K562 (cell line): ENCODE measurements at regions not wholly inside any gene's neighbourhood (a gene's known extent, or its start where the extent isn't known, plus 50 kb on each side); places are given as distances from the start of the nearest gene placed in this dataset.

ENCODE experiments used
- ATAC-seq: fragments of 200-7000 bp; cut with Tn5 transposase; 3 replicates; pipeline ENCODE4 v1.9.1; 2020; ENCODE audit warnings: moderate library complexity
- BruUV-seq: library from RNA; stranded (reverse); fragments of 400-500 nt; replicated peaks from 2 replicates; lab custom pipeline; 2021; lab: Mats Ljungman, UMichigan
- CTCF ChIA-PET: fragments of 300-600 bp; formaldehyde crosslinking; extraction: SDS; loops from one replicate; lab custom pipeline; 2021; ENCODE audit warnings: low intra/inter-chr PET ratio; lab: Yijun Ruan, JAX
- POLR2A ChIA-PET: fragments of 300-600, 350-650 bp; sonication (Branson Sonifier 250); formaldehyde crosslinking; extraction: SDS; loops from one replicate; lab custom pipeline; 2021; ENCODE audit warnings: antibody characterized with exemption, inconsistent platforms; lab: Yijun Ruan, JAX
- DNase-seq, 4 experiments: peaks; one replicate each; pipeline versions ENCODE4 v3.0.0 to v3.0.0-alpha.2; 2011 to 2018; ENCODE audit warnings: low spot score in 3 of 4, mixed read lengths in 3 of 4; ENCODE audit errors: extremely low read depth in 1 of 4
- FAIRE-seq: peaks from 2 replicates; lab custom pipeline; 2011; peaks lifted over from hg19 to GRCh38; lab: Jason Lieb, UNC
- H2AFZ ChIP-seq: 2 replicates; pipeline ENCODE4 v1.6.0; 2011; ENCODE audit warnings: low read depth, low read length, control low read depth, inconsistent platforms
- H3K27ac ChIP-seq: fragments of 200-600 bp; 3 replicates; pipeline ENCODE4 v1.8.0; 2011; ENCODE audit warnings: low read depth, mild to moderate bottlenecking, control low read depth, inconsistent platforms, low read length, moderate library complexity, mixed read lengths; ENCODE audit errors: extremely low read depth
- H3K27me3 ChIP-seq, 2 experiments: fragments of 300-600 bp in 1 of 2; 2 replicates in 1 of 2; 3 replicates in 1 of 2; pipeline versions ENCODE4 v1.6.0 to v1.8.0; 2011; ENCODE audit warnings: inconsistent platforms in 2 of 2, low read length in 2 of 2, mild to moderate bottlenecking in 1 of 2, mixed read lengths in 1 of 2, moderate library complexity in 1 of 2; ENCODE audit not compliant: control insufficient read depth in 2 of 2, insufficient read depth in 2 of 2
- H3K36me3 ChIP-seq: fragments of 300-600 bp; 3 replicates; pipeline ENCODE4 v1.8.0; 2011; ENCODE audit warnings: mild to moderate bottlenecking, low read length, inconsistent platforms; ENCODE audit not compliant: control insufficient read depth, insufficient read depth
- H3K4me1 ChIP-seq, 2 experiments: fragments of 200-600 bp in 1 of 2; replicated peaks in 1 of 2; 2 replicates in 1 of 2; 3 replicates in 1 of 2; pipeline versions ENCODE4 v1.5.1 to v1.8.0; 2011; ENCODE audit warnings: inconsistent platforms in 2 of 2, low read length in 2 of 2, mild to moderate bottlenecking in 1 of 2, mixed read lengths in 1 of 2, moderate library complexity in 1 of 2; ENCODE audit not compliant: control insufficient read depth in 2 of 2, insufficient read depth in 2 of 2
- H3K4me2 ChIP-seq: 2 replicates; pipeline ENCODE4 v1.6.1; 2011; ENCODE audit warnings: low read length, control low read depth, inconsistent platforms, mixed read lengths; ENCODE audit not compliant: insufficient read depth
- H3K4me3 ChIP-seq: fragments of 200-600 bp; sonication (generic), shearing (Covaris generic); 2 replicates; pipeline ENCODE4 v1.5.1; 2016; ENCODE audit warnings: control low read depth, inconsistent platforms
- H3K79me2 ChIP-seq: fragments of 200-600 bp; 3 replicates; pipeline ENCODE4 v1.8.0; 2011; ENCODE audit warnings: low read length, inconsistent platforms; ENCODE audit not compliant: control insufficient read depth, insufficient read depth
- H3K9ac ChIP-seq, 2 experiments: 2 replicates each; pipeline versions ENCODE4 v1.6.0 to v1.6.1; 2011; ENCODE audit warnings: low read depth in 2 of 2, low read length in 2 of 2, control low read depth in 1 of 2, inconsistent platforms in 1 of 2, mild to moderate bottlenecking in 1 of 2, mixed read lengths in 1 of 2; ENCODE audit not compliant: insufficient read depth in 1 of 2
- H3K9me1 ChIP-seq: one replicate; pipeline ENCODE4 v1.6.0; 2011; ENCODE audit warnings: inconsistent platforms, mild to moderate bottlenecking, low read length, moderate library complexity; ENCODE audit not compliant: control insufficient read depth, insufficient read depth
- H3K9me3 ChIP-seq: replicated peaks from 2 replicates; pipeline ENCODE4 v1.5.1; 2011; ENCODE audit warnings: low read depth, low read length, inconsistent platforms; ENCODE audit not compliant: control insufficient read depth, insufficient read depth
- H4K20me1 ChIP-seq: replicated peaks from 2 replicates; pipeline ENCODE4 v1.6.1; 2011; ENCODE audit warnings: low read length, inconsistent platforms, mixed read lengths; ENCODE audit not compliant: control insufficient read depth, insufficient read depth
- CHD1 ChIP-seq: fragments of 200-600 bp; sonication (generic); IDR thresholded peaks from one replicate; pipeline ENCODE4 v1.6.1; 2012; ENCODE audit warnings: mild to moderate bottlenecking, moderate library complexity, low read length, inconsistent platforms
- CHD2 ChIP-seq: IDR thresholded peaks from 2 replicates; pipeline ENCODE4 v1.6.1; 2011; ENCODE audit warnings: low read depth, low read length
- CREBBP ChIP-seq: IDR thresholded peaks from one replicate; pipeline ENCODE4 v1.6.1; 2012; ENCODE audit warnings: low read depth, mild to moderate bottlenecking, control low read depth, inconsistent platforms, low read length
- L3MBTL2 ChIP-seq: fragments of 450-650 bp; IDR thresholded peaks from 2 replicates; pipeline ENCODE4 v1.6.1; 2016; ENCODE audit warnings: mild to moderate bottlenecking, moderate library complexity
- MEF2A ChIP-seq: IDR thresholded peaks from 2 replicates; pipeline ENCODE4 v1.6.1; 2011; ENCODE audit warnings: low read depth, mild to moderate bottlenecking, low read length, moderate library complexity; ENCODE audit not compliant: control insufficient read depth
- SAP30 ChIP-seq: fragments of 200-600 bp; sonication (generic); IDR thresholded peaks from 2 replicates; pipeline ENCODE4 v1.6.1; 2012; ENCODE audit warnings: borderline replicate concordance, low read depth, mild to moderate bottlenecking, moderate library complexity, low read length, control low read depth, inconsistent platforms; ENCODE audit not compliant: insufficient read depth, poor library complexity, severe bottlenecking
- SRSF1 ChIP-seq: fragments of 200-400 bp; formaldehyde crosslinking; IDR thresholded peaks from 2 replicates; pipeline ENCODE4 v1.6.1; 2017; ENCODE audit warnings: mild to moderate bottlenecking, low read depth, low read length, moderate library complexity
- TBL1XR1 ChIP-seq, 2 experiments: IDR thresholded peaks; 2 replicates each; pipeline ENCODE4 v1.6.1; 2012; ENCODE audit warnings: improper control_type of control experiment in 2 of 2, low read length in 2 of 2, mild to moderate bottlenecking in 1 of 2
- TEAD4 ChIP-seq, 2 experiments: sonication (generic) in 1 of 2; formaldehyde crosslinking in 1 of 2; IDR thresholded peaks; 2 replicates each; pipeline versions ENCODE4 v1.6.1 to v1.8.0; 2012 to 2022; ENCODE audit warnings: borderline replicate concordance in 1 of 2, inconsistent platforms in 1 of 2, low read length in 1 of 2, mild to moderate bottlenecking in 1 of 2, missing genetic modification reagents in 1 of 2
- XRCC4 ChIP-seq: IDR thresholded peaks from one replicate; pipeline ENCODE4 v1.6.1; 2011; ENCODE audit not compliant: insufficient read depth, insufficient read length; ENCODE audit errors: extremely low read depth
- ZNF217 ChIP-seq: sonication (generic); formaldehyde crosslinking; IDR thresholded peaks from 2 replicates; pipeline ENCODE4 v1.8.0; 2022; ENCODE audit warnings: mild to moderate bottlenecking, missing genetic modification reagents
- ZNF41 ChIP-seq: fragments of 250-450 bp; sonication (Bioruptor Pico); conservative IDR thresholded peaks from 2 replicates; pipeline ENCODE4 v1.4.0; 2020; ENCODE audit warnings: mild to moderate bottlenecking
- WGBS: fragments of 100-300 bp; shearing (Covaris generic); methylation state at CpG from one replicate; pipeline ENCODE4 v1.1.6; 2016; ENCODE audit warnings: low coverage, mixed read lengths; ENCODE audit not compliant: insufficient coverage; ENCODE audit errors: missing lambda C conversion rate; 5-methylcytosine and 5-hydroxymethylcytosine counted together
- in situ Hi-C: fragments of 300-500 bp; cut with MboI; formaldehyde crosslinking; loops from 4 replicates; pipeline ENCODE4 v1.15.0; 2018; ENCODE audit warnings: inconsistent platforms, mixed read lengths
- intact Hi-C: fragments of 100-400 bp; cut with micrococcal nuclease; formaldehyde crosslinking; loops from 2 replicates; pipeline ENCODE4 v1.14.2; 2022
- TF ChIP-seq, protein P1 (sequence below): IDR thresholded peaks from 3 replicates; pipeline ENCODE4 v1.6.1; 2011; ENCODE audit warnings: borderline replicate concordance, mild to moderate bottlenecking, moderate library complexity; ENCODE audit not compliant: insufficient read length; ENCODE audit errors: extremely low read depth

DNA sequence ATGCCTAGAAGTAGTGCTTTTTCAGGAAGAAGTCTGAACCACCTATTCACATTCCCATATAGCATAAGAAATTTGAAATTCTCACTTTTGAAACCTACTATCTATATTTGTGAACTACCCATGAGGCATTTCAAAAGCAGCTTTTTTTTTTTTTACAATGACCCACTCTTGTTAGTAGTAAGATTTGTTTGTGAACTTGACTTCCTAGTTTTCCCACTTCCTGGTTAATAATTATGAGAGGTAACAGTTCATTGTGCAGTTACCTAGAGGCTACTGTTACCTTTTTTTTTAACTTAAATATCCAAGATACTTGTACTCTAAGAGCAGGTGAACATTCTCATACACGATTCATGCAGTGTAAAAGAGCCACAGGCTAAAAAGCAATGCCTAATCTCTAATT, 371.7 kb upstream of the ADGRL2 start:
- DNase-seq (no peak), FAIRE-seq (no peak), ATAC-seq (no peak)
- Histone ChIP-seq H3K9ac (no peak overlapping the region), H3K4me2 (no peak overlapping the region), H3K4me3 (no peak overlapping the region), H4K20me1 (no peaks in the 10 kb centered on the region), H3K9me1 (no peaks in the 10 kb centered on the region), H3K9me3 (no peaks in the 10 kb centered on the region), H3K79me2 (no peaks in the 10 kb centered on the region), H3K27ac (no peak overlapping the region), H3K4me1 (no peaks in the 10 kb centered on the region), H3K27me3 (no peaks in the 10 kb centered on the region), H2AFZ (no peak overlapping the region), H3K36me3 (no peaks in the 10 kb centered on the region)
- CTCF ChIA-PET = no interaction called here
- TF ChIP-seq CHD1 (no peak), TBL1XR1 (IDR thresholded peaks at IDR 0.05; ENCODE audit: low read length in 2 of 2) (no peak), XRCC4 (no peak), L3MBTL2 (no peak), ZNF41 (no peak), CREBBP (no peak), MEF2A (no peak), TEAD4 (IDR thresholded peaks at IDR 0.05; ENCODE audit: low read length) (no peak), TEAD4 (CRISPR knock-in tag; IDR thresholded peaks at IDR 0.05; ENCODE audit: borderline replicate concordance) (no peak), CHD2 (no peak), SAP30 (no peak), ZNF217 (CRISPR knock-in tag) (no peak), SRSF1 (no peak)
- TF ChIP-seq, protein P1, sequence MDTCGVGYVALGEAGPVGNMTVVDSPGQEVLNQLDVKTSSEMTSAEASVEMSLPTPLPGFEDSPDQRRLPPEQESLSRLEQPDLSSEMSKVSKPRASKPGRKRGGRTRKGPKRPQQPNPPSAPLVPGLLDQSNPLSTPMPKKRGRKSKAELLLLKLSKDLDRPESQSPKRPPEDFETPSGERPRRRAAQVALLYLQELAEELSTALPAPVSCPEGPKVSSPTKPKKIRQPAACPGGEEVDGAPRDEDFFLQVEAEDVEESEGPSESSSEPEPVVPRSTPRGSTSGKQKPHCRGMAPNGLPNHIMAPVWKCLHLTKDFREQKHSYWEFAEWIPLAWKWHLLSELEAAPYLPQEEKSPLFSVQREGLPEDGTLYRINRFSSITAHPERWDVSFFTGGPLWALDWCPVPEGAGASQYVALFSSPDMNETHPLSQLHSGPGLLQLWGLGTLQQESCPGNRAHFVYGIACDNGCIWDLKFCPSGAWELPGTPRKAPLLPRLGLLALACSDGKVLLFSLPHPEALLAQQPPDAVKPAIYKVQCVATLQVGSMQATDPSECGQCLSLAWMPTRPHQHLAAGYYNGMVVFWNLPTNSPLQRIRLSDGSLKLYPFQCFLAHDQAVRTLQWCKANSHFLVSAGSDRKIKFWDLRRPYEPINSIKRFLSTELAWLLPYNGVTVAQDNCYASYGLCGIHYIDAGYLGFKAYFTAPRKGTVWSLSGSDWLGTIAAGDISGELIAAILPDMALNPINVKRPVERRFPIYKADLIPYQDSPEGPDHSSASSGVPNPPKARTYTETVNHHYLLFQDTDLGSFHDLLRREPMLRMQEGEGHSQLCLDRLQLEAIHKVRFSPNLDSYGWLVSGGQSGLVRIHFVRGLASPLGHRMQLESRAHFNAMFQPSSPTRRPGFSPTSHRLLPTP = no peak
- in situ Hi-C loops (no loop called here), intact Hi-C loops (no loop called here)
- POLR2A ChIA-PET = no interaction called here
- no TSS peak for BruUV-seq
- 0% methylated on average over 1 of the region's 1 CpG for WGBS
